ENCODE measurements at regions not wholly inside any gene's neighbourhood (a gene's known extent, or its start where the extent isn't known, plus 50 kb on each side); places are given as distances from the start of the nearest gene placed in this dataset.

GRCh38 chr4:136900696-136901095, 631.6 kb downstream of the PCDH18 start:
- TF ChIP-seq RAD21 (IDR thresholded peaks at IDR 0.05; ENCODE audit: low read depth) (no peak), NFIC (IDR thresholded peaks at IDR 0.05) (no peak), CEBPB (IDR thresholded peaks at IDR 0.05) (no peak), REST (IDR thresholded peaks at IDR 0.05; ENCODE audit: low read depth) (no peak), USF1 (IDR thresholded peaks at IDR 0.05) (no peak), FOXM1 (IDR thresholded peaks at IDR 0.05; ENCODE audit: borderline replicate concordance, low read depth) (no peak), TEAD4 (IDR thresholded peaks at IDR 0.05) (no peak), TAF1 (IDR thresholded peaks at IDR 0.05; ENCODE audit: low read depth) (no peak), EGR1 (IDR thresholded peaks at IDR 0.05) (no peak), ZBTB7A (IDR thresholded peaks at IDR 0.05; ENCODE audit: low read depth) (no peak), YY1 (IDR thresholded peaks at IDR 0.05; ENCODE audit: low read depth) (no peak), CREB1 (IDR thresholded peaks at IDR 0.05; ENCODE audit: low read depth) (no peak), TCF12 (IDR thresholded peaks at IDR 0.05; ENCODE audit: low read depth) (no peak)

Measured in Ishikawa (cell line).